Neural cell (in vitro differentiated cells): ENCODE measurements at regions not wholly inside any gene's neighbourhood (a gene's known extent, or its start where the extent isn't known, plus 50 kb on each side); places are given as distances from the start of the nearest gene placed in this dataset.

ENCODE experiments used
- H2AFZ ChIP-seq: fragments of 200-600, 300-800 bp; sonication (generic), shearing (Covaris generic); 2 replicates; pipeline ENCODE4 v1.6.0; 2014; ENCODE audit warnings: low read depth, mild to moderate bottlenecking, antibody characterized with exemption, low read length, moderate library complexity
- H3F3A ChIP-seq: fragments of 200-600 bp; shearing (Covaris generic); 2 replicates; pipeline ENCODE4 v1.6.1; 2016; ENCODE audit warnings: mild to moderate bottlenecking, moderate library complexity, mixed read lengths, antibody characterized with exemption, low read length; ENCODE audit not compliant: insufficient read depth, poor library complexity, severe bottlenecking
- H3K27ac ChIP-seq: fragments of 200-600, 300-800 bp; sonication (generic), shearing (Covaris generic); 2 replicates; pipeline ENCODE4 v1.5.1; 2014; ENCODE audit warnings: mild to moderate bottlenecking, low read length, moderate library complexity
- H3K27me3 ChIP-seq: fragments of 300-800, 200-600 bp; sonication (generic), shearing (Covaris generic); 2 replicates; pipeline ENCODE4 v1.6.0; 2014; ENCODE audit warnings: mild to moderate bottlenecking, low read depth, low read length, moderate library complexity; ENCODE audit not compliant: insufficient read depth
- H3K36me3 ChIP-seq: fragments of 300-800, 200-600 bp; sonication (generic), shearing (Covaris generic); 2 replicates; pipeline ENCODE4 v1.5.1; 2014; ENCODE audit warnings: mild to moderate bottlenecking, antibody characterized with exemption, low read length, moderate library complexity; ENCODE audit not compliant: insufficient read depth
- H3K4me2 ChIP-seq: fragments of 300-800, 200-600 bp; sonication (generic), shearing (Covaris generic); 2 replicates; pipeline ENCODE4 v1.6.0; 2014; ENCODE audit warnings: mild to moderate bottlenecking, low read length
- H3K4me3 ChIP-seq: fragments of 300-800, 200-600 bp; sonication (generic), shearing (Covaris generic); 2 replicates; pipeline ENCODE4 v1.5.1; 2014; ENCODE audit warnings: mild to moderate bottlenecking, low read length, moderate library complexity
- H3K79me2 ChIP-seq: fragments of 200-600 bp; shearing (Covaris generic); replicated peaks from 2 replicates; pipeline ENCODE4 v1.6.0; 2014; ENCODE audit warnings: mild to moderate bottlenecking, low read length, moderate library complexity; ENCODE audit not compliant: insufficient read depth
- H3K9ac ChIP-seq: fragments of 300-800, 200-600 bp; sonication (generic), shearing (Covaris generic); 2 replicates; pipeline ENCODE4 v1.6.1; 2016; ENCODE audit warnings: mild to moderate bottlenecking, low read length, mixed read lengths
- H3K9me2 ChIP-seq: fragments of 200-600 bp; shearing (Covaris generic); 2 replicates; pipeline ENCODE4 v1.6.1; 2016; ENCODE audit warnings: mild to moderate bottlenecking, low read length, mixed read lengths; ENCODE audit not compliant: insufficient read depth
- H3K9me3 ChIP-seq: fragments of 200-600, 300-800 bp; sonication (generic), shearing (Covaris generic); 2 replicates; pipeline ENCODE4 v1.6.1; 2016; ENCODE audit warnings: mild to moderate bottlenecking, mixed run types, low read length, moderate library complexity, mixed read lengths
- H4K20me1 ChIP-seq: fragments of 200-600 bp; shearing (Covaris generic); 2 replicates; pipeline ENCODE4 v1.6.1; 2016; ENCODE audit warnings: mild to moderate bottlenecking, mixed run types; ENCODE audit not compliant: insufficient read depth
- CTCF ChIP-seq: fragments of 450-650 bp; IDR thresholded peaks from 2 replicates; pipeline ENCODE4 v1.5.1; 2014; ENCODE audit warnings: antibody characterized with exemption, mild to moderate bottlenecking, moderate library complexity; ENCODE audit not compliant: poor library complexity, severe bottlenecking
- EP300 ChIP-seq: fragments of 450-650 bp; conservative IDR thresholded peaks from 2 replicates; pipeline ENCODE4 v1.6.1; 2014; ENCODE audit warnings: antibody characterized with exemption, mild to moderate bottlenecking, moderate library complexity; ENCODE audit not compliant: poor library complexity, severe bottlenecking
- MXI1 ChIP-seq: fragments of 450-650 bp; conservative IDR thresholded peaks from 2 replicates; pipeline ENCODE4 v1.6.1; 2014; ENCODE audit warnings: antibody characterized with exemption, mild to moderate bottlenecking; ENCODE audit not compliant: poor library complexity, severe bottlenecking
- REST ChIP-seq: IDR thresholded peaks from 2 replicates; pipeline ENCODE4 v1.6.1; 2012; ENCODE audit warnings: borderline replicate concordance
- SMC3 ChIP-seq: fragments of 450-650 bp; conservative IDR thresholded peaks from 2 replicates; pipeline ENCODE4 v1.6.1; 2014; ENCODE audit warnings: antibody characterized with exemption, mild to moderate bottlenecking, moderate library complexity; ENCODE audit not compliant: poor library complexity
- TAF1 ChIP-seq: IDR thresholded peaks from 2 replicates; pipeline ENCODE4 v1.6.1; 2012; ENCODE audit warnings: low read depth

DNA sequence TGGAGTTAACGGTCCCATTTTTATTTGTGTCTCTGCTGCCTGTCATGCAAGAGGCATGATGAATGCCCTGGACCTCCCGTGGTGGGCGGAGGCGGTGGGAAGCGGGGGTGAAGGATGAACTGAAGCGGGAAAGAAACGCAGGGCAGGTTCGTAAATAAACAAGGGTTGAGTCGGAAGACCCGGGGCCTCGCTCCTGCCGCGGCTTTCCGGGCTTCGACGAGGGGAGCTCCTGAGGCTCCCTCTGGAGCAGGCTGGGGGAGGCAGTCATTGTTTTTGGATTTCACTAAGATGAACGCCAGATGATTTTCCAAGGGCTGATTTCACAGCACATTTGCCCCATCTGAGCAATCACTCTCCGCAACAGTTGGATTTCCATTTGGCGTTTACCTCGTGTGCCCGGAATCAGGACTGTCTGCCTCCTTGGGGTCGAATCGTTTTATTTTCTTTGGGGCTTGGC is 130.2 kb downstream of the SLC38A6 start:
- Histone ChIP-seq H3K9me2 (no peaks in the 10 kb centered on the region), H3K4me3 (no peak overlapping the region), H3K27ac (no peak overlapping the region), H3K79me2 (no peaks in the 10 kb centered on the region), H3K9me3 (no peaks in the 10 kb centered on the region), H3K4me2 (no peak overlapping the region), H3K9ac (no peak overlapping the region), H3F3A (no peaks in the 10 kb centered on the region), H4K20me1 (no peaks in the 10 kb centered on the region), H3K27me3 (no peaks in the 10 kb centered on the region), H3K36me3 (no peaks in the 10 kb centered on the region), H2AFZ (no peak overlapping the region)
- TF ChIP-seq MXI1 (no peak), TAF1 (no peak)

- Histone ChIP-seq H3K36me3 (no peaks in the 10 kb centered on the region), H3K4me3 (no peak overlapping the region), H4K20me1 (no peaks in the 10 kb centered on the region)
These were observed 129.5 kb downstream of the SLC38A6 start for GRCh38 chr14:61110316-61111082.

More at GRCh38 chr14:61110316-61111082, 129.5 kb downstream of the SLC38A6 start:
- Histone ChIP-seq H3K9me3 (no peaks in the 10 kb centered on the region), H2AFZ (no peak overlapping the region), H3K27me3 (no peaks in the 10 kb centered on the region), H3F3A (no peaks in the 10 kb centered on the region), H3K9me2 (no peaks in the 10 kb centered on the region), H3K9ac (no peak overlapping the region), H3K27ac (no peak overlapping the region), H3K4me2 (no peak overlapping the region), H3K79me2 (no peaks in the 10 kb centered on the region)
- no peak for TF ChIP-seq CTCF
- no peak for TF ChIP-seq REST
- TF ChIP-seq EP300: no peak
- TF ChIP-seq SMC3: no peak
- TF ChIP-seq TAF1: no peak
